Heart right ventricle (tissue), 16 donors: ENCODE measurements at regions not wholly inside any gene's neighbourhood (a gene's known extent, or its start where the extent isn't known, plus 50 kb on each side); places are given as distances from the start of the nearest gene placed in this dataset.

Source experiments
- ATAC-seq, 8 donors: fragments of 200-7000 bp; cut with Tn5 transposase; one replicate each; pipeline ENCODE4 v1.9.1; 2020; ENCODE audit warnings: mild to moderate bottlenecking in 8 of 8, moderate library complexity in 8 of 8, moderate number of reproducible peaks in 1 of 8
- DNase-seq, 2 donors: peaks; one replicate each; pipeline ENCODE4 v3.0.0-alpha.2; 2020
- H3K27ac ChIP-seq, 10 donors: fragments of 200-600 bp; sonication (generic) in 2 of 10; one replicate each; pipeline versions ENCODE4 v1.5.0 to v1.8.0; 2020 to 2022; ENCODE audit warnings: mild to moderate bottlenecking in 3 of 10
- H3K27me3 ChIP-seq, 7 donors: fragments of 200-600 bp; one replicate each; pipeline ENCODE4 v1.8.0; 2021 to 2022; ENCODE audit warnings: mild to moderate bottlenecking in 2 of 7
- H3K36me3 ChIP-seq, 9 donors: fragments of 200-600 bp; sonication (generic) in 1 of 9; one replicate each; pipeline versions ENCODE4 v1.5.0 to v1.8.0; 2020 to 2022; ENCODE audit warnings: mild to moderate bottlenecking in 2 of 9
- H3K4me1 ChIP-seq, 9 donors: fragments of 200-600 bp; sonication (generic) in 1 of 9; one replicate each; pipeline versions ENCODE4 v1.5.0 to v1.8.0; 2020 to 2022; ENCODE audit warnings: mild to moderate bottlenecking in 4 of 9
- H3K4me3 ChIP-seq, 10 donors: fragments of 200-600 bp; sonication (generic) in 2 of 10; one replicate each; pipeline versions ENCODE4 v1.5.0 to v1.8.0; 2020 to 2022; ENCODE audit warnings: mild to moderate bottlenecking in 7 of 10, moderate library complexity in 2 of 10
- H3K9me3 ChIP-seq, 11 donors: fragments of 200-600 bp in 10 of 11; sonication (generic) in 2 of 11; one replicate each; pipeline versions ENCODE4 v1.5.0 to v1.8.0; 2013 to 2022; ENCODE audit warnings: mild to moderate bottlenecking in 2 of 11, control low read depth in 1 of 11, moderate library complexity in 1 of 11
- CTCF ChIP-seq, 9 donors: fragments of 200-600 bp; sonication (generic) in 2 of 9; IDR thresholded peaks; one replicate each; pipeline versions ENCODE4 v1.5.0 to v1.8.0; 2021 to 2022; ENCODE audit warnings: antibody characterized with exemption in 9 of 9, mild to moderate bottlenecking in 5 of 9, moderate library complexity in 1 of 9
- WGBS, 2 donors: extraction: QIAGEN DNeasy Blood & Tissue Kit; methylation state at CpG; one replicate each; pipeline ENCODE4 v1.1.7; 2013; ENCODE audit warnings: inconsistent platforms in 1 of 2; 5-methylcytosine and 5-hydroxymethylcytosine counted together
- intact Hi-C, 10 donors: fragments of 100-400 bp; cut with DNase I; formaldehyde crosslinking; loops; one replicate each; pipeline versions ENCODE4 v1.11.1 to v1.14.2; 2022
- donor health status: Arrhythmogenic right ventricular cardiomyopathy.
- donor health status: ischemic (EF 13 %, LVEDD 7.1; RV severe dilation, severe dysfunction).
- donor health status: healthy with polysubstance abuse.
- donor health status: DM: no; HTN: yes; CAD: no.
- donor health status: DM: no; HTN: no; CAD: no.
- donor health status: ischemic (EF 25% LVEDD 6.9; RV normal size, moderate dysfunction).
- donor health status: ischemic (EF 25% LVEDD 5.7; RV mildly dilated, moderate dysfunction).
- donor health status: healthy.
- donor health status: DM: yes; HTN: yes; CAD: no.
- donor health status: Ischemic cardiomyopathy.
- donor health status: ischemic (EF 35%, LVEDD 5.7; RV mildly dilated, moderate dysfunction).
- donor health status: nonischemic (EF 11% LVEDD 7.7; RV severe dilation, severe dysfunction).
- donor health status: DM: yes; HTN: yes; CAD: no.
- donor health status: PGD.
- donor health status: ischemic (EF 29% LVEDD 5.4; RV normal size, mild dysfunction).
- donor health status: nonischemic (EF 23%, LVEDD 6.1; RV moderate dilation, normal function).

- Histone ChIP-seq H3K9me3 (no peaks in the 10 kb centered on the region), H3K27ac (no peak overlapping the region), H3K27me3 (no peaks in the 10 kb centered on the region), H3K4me1 (no peaks in the 10 kb centered on the region), H3K36me3 (no peaks in the 10 kb centered on the region), H3K4me3 (no peak overlapping the region)
- DNase-seq (no peak), ATAC-seq (peak in 1 of 8 donors; percentile 39)
- intact Hi-C loops, result no loop called here
- TF ChIP-seq CTCF (IDR thresholded peaks at IDR 0.05), result no peak
- 92 to 93% methylated on average over 2 of the region's 2 CpGs for WGBS, 2 donors
Observed at GRCh38 chr12:91887957-91888356, 257.7 kb downstream of the BTG1 start.

DNA sequence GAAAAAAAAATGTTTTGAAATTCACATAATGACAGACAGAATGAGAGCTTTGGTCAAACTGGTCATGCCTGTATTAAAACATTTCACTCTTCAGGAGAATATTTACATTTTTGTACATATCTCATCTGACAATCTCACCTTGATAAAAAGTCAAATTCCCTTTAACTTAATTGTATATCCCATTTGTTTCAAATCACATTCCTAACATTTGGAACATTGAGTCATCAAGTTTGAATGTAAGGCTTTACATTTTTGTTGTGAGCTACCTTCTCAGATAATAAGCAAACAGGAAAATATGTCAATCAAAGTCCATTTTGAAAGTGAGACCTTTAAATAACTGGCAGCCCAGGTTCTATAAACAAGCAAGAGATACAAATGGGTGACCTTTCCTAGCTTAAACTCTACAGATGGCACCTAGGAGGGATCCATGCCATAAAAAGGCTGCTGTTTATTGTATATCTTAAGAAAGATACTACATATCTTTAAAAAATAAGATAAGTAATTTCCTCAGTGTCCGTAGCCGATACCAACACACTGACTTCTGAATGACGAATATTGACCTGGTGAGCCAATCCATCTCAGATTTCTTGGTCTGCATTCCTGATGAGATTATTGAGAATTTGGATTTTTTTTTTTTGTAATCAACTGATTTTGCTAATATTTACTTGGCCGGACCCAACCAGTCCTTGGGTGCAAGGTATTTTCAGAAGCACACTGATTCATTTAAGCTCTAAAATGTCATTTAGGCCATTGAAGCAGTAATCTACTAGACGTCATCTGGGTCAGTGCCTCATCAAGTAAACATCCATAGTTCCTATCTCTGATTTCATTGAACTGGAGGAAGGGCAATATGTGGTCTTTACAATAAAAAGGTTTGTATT, 259.6 kb downstream of the BTG1 start:
- WGBS, 2 donors, result 90 to 92% methylated on average over 5 of the region's 5 CpGs
- intact Hi-C loops, result no loop called here
- Histone ChIP-seq H3K9me3 (no peaks in the 10 kb centered on the region), H3K36me3 (no peaks in the 10 kb centered on the region), H3K27me3 (no peaks in the 10 kb centered on the region), H3K4me1 (no peaks in the 10 kb centered on the region), H3K27ac (no peak overlapping the region), H3K4me3 (no peak overlapping the region)
- TF ChIP-seq CTCF (IDR thresholded peaks at IDR 0.05), result no peak
- no peak for DNase-seq
- no peak for ATAC-seq

DNA sequence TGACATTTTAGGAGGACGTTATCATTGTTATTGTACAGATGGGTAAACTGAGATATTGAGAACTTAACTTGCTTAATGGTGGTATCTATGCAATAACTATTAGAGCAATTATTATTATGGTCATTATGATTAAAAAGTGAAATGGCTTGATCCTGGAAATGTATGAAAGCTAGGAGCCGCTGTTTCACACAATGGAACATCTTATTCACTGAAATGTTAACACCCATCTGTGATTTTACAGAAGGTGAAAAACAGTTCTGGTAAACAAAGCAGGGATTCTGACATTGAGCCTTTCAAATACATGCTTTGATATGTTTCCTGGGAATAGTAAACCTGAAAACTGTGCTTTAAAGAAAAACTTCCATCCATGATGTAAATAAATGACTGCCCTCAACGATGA, 261.4 kb downstream of the BTG1 start:
- 92 to 95% methylated on average over 3 of the region's 3 CpGs for WGBS, 2 donors
- ATAC-seq (no peak), DNase-seq (no peak)
- intact Hi-C loops, result no loop called here
- Histone ChIP-seq H3K27ac (no peak overlapping the region), H3K4me1 (peaks cover 0 to 4% (median 0%) of the 10 kb centered on the region in 9 donors), H3K27me3 (no peaks in the 10 kb centered on the region), H3K36me3 (no peaks in the 10 kb centered on the region), H3K4me3 (no peak overlapping the region), H3K9me3 (no peaks in the 10 kb centered on the region)
- no peak for TF ChIP-seq CTCF (IDR thresholded peaks at IDR 0.05)

DNA sequence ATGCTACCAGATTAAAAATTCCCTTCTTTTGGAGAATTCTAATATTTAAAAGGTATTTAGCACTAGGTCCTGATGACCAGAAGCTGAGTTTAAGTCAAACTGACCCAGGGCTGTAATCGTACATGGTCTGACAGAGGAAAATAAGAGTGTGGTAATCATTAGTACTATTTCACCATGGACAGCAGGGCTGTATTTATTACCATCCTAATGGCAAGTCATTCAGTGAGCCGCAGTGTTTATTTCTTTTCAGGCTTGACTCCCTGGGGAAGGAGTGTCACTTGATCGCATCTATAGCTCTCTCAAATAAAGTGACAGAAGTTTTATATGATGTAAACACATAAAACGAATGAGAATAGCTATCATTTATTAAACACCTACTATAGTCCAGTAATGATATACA, 261.8 kb downstream of the BTG1 start:
- no peak for DNase-seq
- intact Hi-C loops, result no loop called here
- ATAC-seq, result no peak
- peaks cover 0 to 5% (median 0%) of the 10 kb centered on the region in 9 donors for H3K4me1 ChIP-seq
- H3K9me3 ChIP-seq, result no peaks in the 10 kb centered on the region
- no peaks in the 10 kb centered on the region for H3K27me3 ChIP-seq
- no peaks in the 10 kb centered on the region for H3K36me3 ChIP-seq
- no peak overlapping the region for H3K4me3 ChIP-seq
- TF ChIP-seq CTCF (IDR thresholded peaks at IDR 0.05), result no peak
- 76 to 81% methylated on average over 4 of the region's 4 CpGs for WGBS, 2 donors
- H3K27ac ChIP-seq, result no peak overlapping the region
